Endothelial cell of umbilical vein (primary cell): ENCODE measurements at regions not wholly inside any gene's neighbourhood (a gene's known extent, or its start where the extent isn't known, plus 50 kb on each side); places are given as distances from the start of the nearest gene placed in this dataset.

Source experiments
- BruUV-seq: library from RNA; stranded (reverse); fragments of 400-500 nt; replicated peaks from 2 replicates; lab custom pipeline; 2021; lab: Mats Ljungman, UMichigan
- CTCF ChIA-PET: fragments of 300-600, 350-600 bp; sonication (Branson Sonifier 250); formaldehyde crosslinking; loops from one replicate; lab custom pipeline; 2021; ENCODE audit warnings: antibody characterized with exemption, inconsistent platforms; lab: Charles Lee
- POLR2A ChIA-PET: fragments of 300-600, 350-600 bp; sonication (Branson Sonifier 250); formaldehyde crosslinking; loops from one replicate; lab custom pipeline; 2021; ENCODE audit warnings: antibody characterized with exemption, inconsistent platforms; lab: Charles Lee
- DNase-seq: peaks from one replicate; pipeline ENCODE4 v3.0.0-alpha.2; 2011; ENCODE audit warnings: low read depth, low spot score
- FAIRE-seq: peaks from 2 replicates; lab custom pipeline; 2011; peaks lifted over from hg19 to GRCh38; lab: Jason Lieb, UNC
- H2AFZ ChIP-seq: 2 replicates; pipeline ENCODE4 v1.6.0; 2012; ENCODE audit warnings: low read depth, low read length, control low read depth, inconsistent platforms
- H3K27ac ChIP-seq: 2 replicates; pipeline ENCODE4 v1.5.1; 2011; ENCODE audit warnings: low read depth, mild to moderate bottlenecking, control low read depth, low read length, moderate library complexity; ENCODE audit not compliant: insufficient read depth
- H3K27me3 ChIP-seq, 2 experiments: 2 replicates each; pipeline versions ENCODE4 v1.6.0 to v1.6.1; 2011; ENCODE audit warnings: low read length in 2 of 2, mixed read lengths in 1 of 2; ENCODE audit not compliant: control insufficient read depth in 2 of 2, insufficient read depth in 2 of 2
- H3K36me3 ChIP-seq, 2 experiments: 2 replicates in 1 of 2; 3 replicates in 1 of 2; pipeline ENCODE4 v1.5.1; 2011; ENCODE audit warnings: low read length in 2 of 2, mild to moderate bottlenecking in 1 of 2, moderate library complexity in 1 of 2; ENCODE audit not compliant: control insufficient read depth in 2 of 2, insufficient read depth in 2 of 2; ENCODE audit errors: extremely low read depth in 1 of 2
- H3K4me1 ChIP-seq: 3 replicates; pipeline ENCODE4 v1.5.1; 2011; ENCODE audit warnings: mild to moderate bottlenecking, low read length; ENCODE audit not compliant: control insufficient read depth, insufficient read depth; ENCODE audit errors: extremely low read depth
- H3K4me2 ChIP-seq: 2 replicates; pipeline ENCODE4 v1.6.1; 2011; ENCODE audit warnings: low read length, control low read depth, mixed read lengths; ENCODE audit not compliant: insufficient read depth
- H3K4me3 ChIP-seq, 3 experiments: fragments of 200-600 bp in 1 of 3; sonication (generic), shearing (Covaris generic) in 1 of 3; replicated peaks in 1 of 3; 2 replicates each; pipeline ENCODE4 v1.5.1; 2011 to 2016; ENCODE audit warnings: control low read depth in 3 of 3, low read length in 3 of 3, mild to moderate bottlenecking in 2 of 3, inconsistent platforms in 1 of 3, low read depth in 1 of 3, moderate library complexity in 1 of 3; ENCODE audit not compliant: insufficient read depth in 1 of 3
- H3K79me2 ChIP-seq: 2 replicates; pipeline ENCODE4 v1.6.0; 2012; ENCODE audit warnings: low read length, inconsistent platforms; ENCODE audit not compliant: control insufficient read depth, insufficient read depth
- H3K9ac ChIP-seq: replicated peaks from 2 replicates; pipeline ENCODE3; 2011; ENCODE audit warnings: low read length, control low read depth; ENCODE audit not compliant: insufficient read depth; ENCODE audit errors: extremely low read depth
- H3K9me1 ChIP-seq: replicated peaks from 3 replicates; pipeline ENCODE4 v1.6.0; 2011; ENCODE audit warnings: mild to moderate bottlenecking, low read length; ENCODE audit not compliant: control insufficient read depth, insufficient read depth; ENCODE audit errors: extremely low read depth
- H3K9me3 ChIP-seq: replicated peaks from 2 replicates; pipeline ENCODE4 v1.5.1; 2012; ENCODE audit warnings: low read length, inconsistent platforms; ENCODE audit not compliant: control insufficient read depth, insufficient read depth
- H4K20me1 ChIP-seq: replicated peaks from 2 replicates; pipeline ENCODE3; 2011; ENCODE audit warnings: mild to moderate bottlenecking, low read length; ENCODE audit not compliant: control insufficient read depth, insufficient read depth; ENCODE audit errors: extremely low read depth
- CTCF ChIP-seq, 2 donors: IDR thresholded peaks; 1 replicate in 1 of 2; 2 replicates in 1 of 2; pipeline ENCODE4 v1.5.1; 2011; ENCODE audit warnings: low read length in 2 of 2, mild to moderate bottlenecking in 2 of 2, moderate library complexity in 2 of 2, control low read depth in 1 of 2, inconsistent platforms in 1 of 2, low read depth in 1 of 2; ENCODE audit not compliant: insufficient read depth in 1 of 2; ENCODE audit errors: extremely low read depth in 1 of 2
- EZH2 ChIP-seq: IDR thresholded peaks from 2 replicates; pipeline ENCODE4 v1.6.1; 2012; ENCODE audit warnings: borderline replicate concordance, low read depth, mild to moderate bottlenecking, moderate library complexity, low read length, inconsistent platforms; ENCODE audit not compliant: severe bottlenecking
- FOS ChIP-seq: IDR thresholded peaks from 2 replicates; pipeline ENCODE4 v1.6.1; 2011; ENCODE audit warnings: mild to moderate bottlenecking, low read length, moderate library complexity, borderline replicate concordance; ENCODE audit not compliant: insufficient read depth
- GATA2 ChIP-seq: IDR thresholded peaks from 2 replicates; pipeline ENCODE4 v1.7.0; 2011; ENCODE audit warnings: low read depth, mild to moderate bottlenecking, moderate library complexity, mixed read lengths, low read length; ENCODE audit not compliant: insufficient read length, insufficient read depth
- JUN ChIP-seq: IDR thresholded peaks from 2 replicates; pipeline ENCODE4 v1.6.1; 2011; ENCODE audit warnings: borderline replicate concordance, low read depth; ENCODE audit not compliant: insufficient read length, insufficient read depth
- MAX ChIP-seq: IDR thresholded peaks from 2 replicates; pipeline ENCODE4 v1.6.1; 2011; ENCODE audit not compliant: insufficient read depth, insufficient read length
- MYC ChIP-seq: IDR thresholded peaks from one replicate; pipeline ENCODE4 v1.6.1; 2011; ENCODE audit warnings: mild to moderate bottlenecking, low read depth, low read length
- POLR2A ChIP-seq: IDR thresholded peaks from 2 replicates; pipeline ENCODE4 v1.6.1; 2012; ENCODE audit warnings: low read depth, mild to moderate bottlenecking, control low read depth, low read length
- POLR2AphosphoS5 ChIP-seq: IDR thresholded peaks from 2 replicates; pipeline ENCODE4 v1.6.1; 2012; ENCODE audit warnings: low read depth, mild to moderate bottlenecking, control low read depth, low read length, moderate library complexity; ENCODE audit not compliant: insufficient read depth
- dilution Hi-C: fragments of 300-500 bp; cut with MboI; formaldehyde crosslinking; loops from one replicate; pipeline ENCODE4 v1.15.0; 2019; ENCODE audit warnings: low sequenced_read_pairs; ENCODE audit not compliant: extremely low pct_ligation_motif_present
- intact Hi-C: fragments of 100-400 bp; cut with micrococcal nuclease; formaldehyde crosslinking; loops from one replicate; pipeline ENCODE4 v1.10.0; 2022

GRCh38 chr6:14786455-14786854, 459.4 kb upstream of the JARID2 start:
- Histone ChIP-seq H3K4me3 (no peak overlapping the region), H3K27me3 (no peaks in the 10 kb centered on the region), H3K79me2 (no peaks in the 10 kb centered on the region), H3K9me3 (no peaks in the 10 kb centered on the region), H3K4me2 (no peak overlapping the region), H3K36me3 (no peaks in the 10 kb centered on the region), H3K9ac (no peak overlapping the region), H3K9me1 (no peaks in the 10 kb centered on the region), H2AFZ (no peak overlapping the region), H3K4me1 (no peaks in the 10 kb centered on the region), H4K20me1 (no peaks in the 10 kb centered on the region), H3K27ac (no peak overlapping the region)
- intact Hi-C loops = no loop called here
- no peak for FAIRE-seq
- DNase-seq = no peak
- dilution Hi-C loops = no loop called here
- ChIA-PET POLR2A (no interaction called here), CTCF (no interaction called here)
- TF ChIP-seq POLR2A (no peak), EZH2 (no peak), CTCF (IDR thresholded peaks at IDR 0.05; ENCODE audit: extremely low read depth in 1 of 2, insufficient read depth in 1 of 2, low read depth in 1 of 2, low read length in 2 of 2) (no peak), POLR2AphosphoS5 (no peak), MYC (no peak), JUN (no peak), FOS (no peak), MAX (no peak), GATA2 (no peak)
- no TSS peak for BruUV-seq
